ENCODE measurements at regions not wholly inside any gene's neighbourhood (a gene's known extent, or its start where the extent isn't known, plus 50 kb on each side); places are given as distances from the start of the nearest gene placed in this dataset.

DNA sequence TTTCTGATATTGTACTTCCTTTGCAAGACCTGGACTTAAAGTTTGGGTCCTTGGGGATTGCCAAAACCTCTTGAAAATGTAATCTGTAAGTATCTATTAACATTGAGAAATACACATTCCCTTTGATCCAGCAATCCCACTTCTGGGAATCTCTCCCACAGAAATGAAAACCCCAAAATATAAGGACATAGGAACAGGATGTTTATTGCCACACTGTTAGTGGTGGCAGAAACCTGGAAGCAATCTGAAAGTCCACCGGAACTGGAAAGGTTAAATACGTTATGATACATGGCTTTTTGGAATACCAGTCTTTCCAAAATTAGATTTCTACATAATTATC, 71.2 kb upstream of the STX18 start:
- no peak overlapping the region for H3K4me2 ChIP-seq
- H3K9me2 ChIP-seq, result no peaks in the 10 kb centered on the region
- WGBS (ENCODE audit: low lambda C conversion rate), result 55% methylated on average over 2 of the region's 2 CpGs
- no peaks in the 10 kb centered on the region for H3K9me3 ChIP-seq
- CTCF ChIA-PET, result no interaction called here
- H3K27ac ChIP-seq (ENCODE audit: low read depth in 2 of 2, low read length in 1 of 2), result no peak overlapping the region
- no peaks in the 10 kb centered on the region for H4K20me1 ChIP-seq (ENCODE audit: insufficient read depth)
- no peaks in the 10 kb centered on the region for H3K79me2 ChIP-seq (ENCODE audit: insufficient read depth)
- no peak overlapping the region for H3K9ac ChIP-seq
- H3K4me1 ChIP-seq (ENCODE audit: control insufficient read depth in 1 of 2, insufficient read depth in 2 of 2, low read depth in 1 of 2, low read length in 1 of 2), result no peaks in the 10 kb centered on the region; a peak in 1 of 4 replicates
- no peaks in the 10 kb centered on the region for H3K36me3 ChIP-seq (replicated peaks in 1 of 2; ENCODE audit: control insufficient read depth in 1 of 2, insufficient read depth in 2 of 2, low read length in 1 of 2)
- H2AFZ ChIP-seq (ENCODE audit: low read depth), result no peak overlapping the region
- no peak for DNase-seq
- H3K27me3 ChIP-seq (ENCODE audit: insufficient read depth), result no peaks in the 10 kb centered on the region
- no peaks in the 10 kb centered on the region for H3F3A ChIP-seq (replicated peaks; ENCODE audit: insufficient read depth)
- POLR2A ChIA-PET, result no interaction called here
- H3K4me3 ChIP-seq (ENCODE audit: low read depth in 2 of 2, low read length in 1 of 2), result no peak overlapping the region
- TF ChIP-seq, protein P1, sequence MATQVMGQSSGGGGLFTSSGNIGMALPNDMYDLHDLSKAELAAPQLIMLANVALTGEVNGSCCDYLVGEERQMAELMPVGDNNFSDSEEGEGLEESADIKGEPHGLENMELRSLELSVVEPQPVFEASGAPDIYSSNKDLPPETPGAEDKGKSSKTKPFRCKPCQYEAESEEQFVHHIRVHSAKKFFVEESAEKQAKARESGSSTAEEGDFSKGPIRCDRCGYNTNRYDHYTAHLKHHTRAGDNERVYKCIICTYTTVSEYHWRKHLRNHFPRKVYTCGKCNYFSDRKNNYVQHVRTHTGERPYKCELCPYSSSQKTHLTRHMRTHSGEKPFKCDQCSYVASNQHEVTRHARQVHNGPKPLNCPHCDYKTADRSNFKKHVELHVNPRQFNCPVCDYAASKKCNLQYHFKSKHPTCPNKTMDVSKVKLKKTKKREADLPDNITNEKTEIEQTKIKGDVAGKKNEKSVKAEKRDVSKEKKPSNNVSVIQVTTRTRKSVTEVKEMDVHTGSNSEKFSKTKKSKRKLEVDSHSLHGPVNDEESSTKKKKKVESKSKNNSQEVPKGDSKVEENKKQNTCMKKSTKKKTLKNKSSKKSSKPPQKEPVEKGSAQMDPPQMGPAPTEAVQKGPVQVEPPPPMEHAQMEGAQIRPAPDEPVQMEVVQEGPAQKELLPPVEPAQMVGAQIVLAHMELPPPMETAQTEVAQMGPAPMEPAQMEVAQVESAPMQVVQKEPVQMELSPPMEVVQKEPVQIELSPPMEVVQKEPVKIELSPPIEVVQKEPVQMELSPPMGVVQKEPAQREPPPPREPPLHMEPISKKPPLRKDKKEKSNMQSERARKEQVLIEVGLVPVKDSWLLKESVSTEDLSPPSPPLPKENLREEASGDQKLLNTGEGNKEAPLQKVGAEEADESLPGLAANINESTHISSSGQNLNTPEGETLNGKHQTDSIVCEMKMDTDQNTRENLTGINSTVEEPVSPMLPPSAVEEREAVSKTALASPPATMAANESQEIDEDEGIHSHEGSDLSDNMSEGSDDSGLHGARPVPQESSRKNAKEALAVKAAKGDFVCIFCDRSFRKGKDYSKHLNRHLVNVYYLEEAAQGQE (IDR thresholded peaks at IDR 0.05; ENCODE audit: low read depth, low read length), result no peak
- TF ChIP-seq TCF12 (IDR thresholded peaks at IDR 0.05) (no peak), YY1 (IDR thresholded peaks at IDR 0.05; ENCODE audit: low read depth) (no peak), GATA2 (CRISPR knock-in tag; IDR thresholded peaks at IDR 0.05) (no peak)

DNA sequence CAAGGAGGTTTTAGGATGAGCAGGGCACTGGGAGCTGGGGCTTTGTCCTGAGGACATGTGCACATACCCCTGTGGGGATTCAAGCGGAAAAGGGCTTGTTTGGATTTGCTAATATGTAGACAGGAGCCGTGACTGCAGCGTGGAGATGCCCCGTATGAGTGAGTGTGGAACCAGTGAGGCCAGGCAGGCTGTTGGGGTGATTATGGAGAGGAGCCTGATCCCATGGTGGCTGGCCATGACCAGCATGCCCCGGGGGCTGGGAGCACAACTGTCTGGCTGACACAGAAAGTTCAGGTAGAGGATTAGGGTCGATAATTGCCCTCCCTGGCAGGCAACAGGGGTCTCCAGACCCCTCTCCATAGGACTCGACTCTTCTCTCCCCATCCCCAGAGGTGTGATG, 68.8 kb upstream of the STX18 start:
- Histone ChIP-seq H3K4me3 (ENCODE audit: low read depth in 2 of 2, low read length in 1 of 2) (no peak overlapping the region), H3K9me2 (no peaks in the 10 kb centered on the region), H2AFZ (ENCODE audit: low read depth) (no peak overlapping the region), H3F3A (replicated peaks; ENCODE audit: insufficient read depth) (no peaks in the 10 kb centered on the region), H3K4me1 (ENCODE audit: control insufficient read depth in 1 of 2, insufficient read depth in 2 of 2, low read depth in 1 of 2, low read length in 1 of 2) (no peaks in the 10 kb centered on the region; a peak in 1 of 4 replicates), H3K9ac (no peak overlapping the region), H3K36me3 (replicated peaks in 1 of 2; ENCODE audit: control insufficient read depth in 1 of 2, insufficient read depth in 2 of 2, low read length in 1 of 2) (no peaks in the 10 kb centered on the region), H3K79me2 (ENCODE audit: insufficient read depth) (no peaks in the 10 kb centered on the region), H3K27me3 (ENCODE audit: insufficient read depth) (no peaks in the 10 kb centered on the region), H3K4me2 (no peak overlapping the region), H4K20me1 (ENCODE audit: insufficient read depth) (no peaks in the 10 kb centered on the region), H3K9me3 (no peaks in the 10 kb centered on the region), H3K27ac (ENCODE audit: low read depth in 2 of 2, low read length in 1 of 2) (no peak overlapping the region)
- DNase-seq, result no peak
- ChIA-PET POLR2A (no interaction called here), CTCF (no interaction called here)
- WGBS (ENCODE audit: low lambda C conversion rate), result 70% methylated on average over 6 of the region's 7 CpGs
- TF ChIP-seq YY1 (IDR thresholded peaks at IDR 0.05; ENCODE audit: low read depth) (no peak), MEF2A (IDR thresholded peaks at IDR 0.05; ENCODE audit: borderline replicate concordance, low read depth) (no peak)

GRCh38 chr4:4609622-4610334, 67.9 kb upstream of the STX18 start:
- POLR2A ChIA-PET, result no interaction called here
- CTCF ChIA-PET, result interaction anchor here (1.0 to 1.2 kb wide), 2 partner anchors 9 to 121 kb away, joined by 4 read pairs; no protein-coding TSS in a partner anchor
- Histone ChIP-seq H3F3A (replicated peaks; ENCODE audit: insufficient read depth) (no peaks in the 10 kb centered on the region), H3K4me2 (no peak overlapping the region), H3K9me3 (no peaks in the 10 kb centered on the region), H4K20me1 (ENCODE audit: insufficient read depth) (no peaks in the 10 kb centered on the region), H3K27ac (ENCODE audit: low read depth in 2 of 2, low read length in 1 of 2) (no peak overlapping the region), H3K36me3 (replicated peaks in 1 of 2; ENCODE audit: control insufficient read depth in 1 of 2, insufficient read depth in 2 of 2, low read length in 1 of 2) (no peaks in the 10 kb centered on the region), H3K4me1 (ENCODE audit: control insufficient read depth in 1 of 2, insufficient read depth in 2 of 2, low read depth in 1 of 2, low read length in 1 of 2) (no peaks in the 10 kb centered on the region; a peak in 1 of 4 replicates), H3K27me3 (ENCODE audit: insufficient read depth) (no peaks in the 10 kb centered on the region), H3K4me3 (ENCODE audit: low read depth in 2 of 2, low read length in 1 of 2) (no peak overlapping the region), H3K79me2 (ENCODE audit: insufficient read depth) (no peaks in the 10 kb centered on the region), H3K9me2 (no peaks in the 10 kb centered on the region), H2AFZ (ENCODE audit: low read depth) (no peak overlapping the region), H3K9ac (no peak overlapping the region)
- DNase-seq, result no peak
- WGBS (ENCODE audit: low lambda C conversion rate), result 79% methylated on average over 7 of the region's 10 CpGs
- no peak for TF ChIP-seq JUND (IDR thresholded peaks at IDR 0.05)
- no peak for TF ChIP-seq GATA2 (CRISPR knock-in tag; IDR thresholded peaks at IDR 0.05)
- TF ChIP-seq, protein P1 (IDR thresholded peaks at IDR 0.05; ENCODE audit: low read depth, low read length), result no peak
- TF ChIP-seq ZBTB33 (IDR thresholded peaks at IDR 0.05; ENCODE audit: borderline replicate concordance, low read depth), result no peak
- no peak for TF ChIP-seq EP300 (IDR thresholded peaks at IDR 0.05; ENCODE audit: borderline replicate concordance in 1 of 2, low read depth in 1 of 2, low read length in 1 of 2)
- TF ChIP-seq RFX5 (IDR thresholded peaks at IDR 0.05; ENCODE audit: low read length), result no peak
- TF ChIP-seq FOXJ3 (CRISPR knock-in tag; IDR thresholded peaks at IDR 0.05), result no peak
- TF ChIP-seq SIN3A (IDR thresholded peaks at IDR 0.05; ENCODE audit: borderline replicate concordance, low read depth, low read length), result no peak

Data from SK-N-SH (cell line).